Suprapubic skin (tissue), 4 donors: ENCODE measurements at regions not wholly inside any gene's neighbourhood (a gene's known extent, or its start where the extent isn't known, plus 50 kb on each side); places are given as distances from the start of the nearest gene placed in this dataset.

Experiments used
- DNase-seq, 2 donors: peaks; one replicate each; pipeline ENCODE4 v3.0.0-alpha.2; 2019; ENCODE audit warnings: low spot score in 2 of 2
- H3K27ac ChIP-seq: fragments of 200-600 bp; sonication (generic); one replicate; pipeline ENCODE4 v1.5.1; 2019
- H3K27me3 ChIP-seq: fragments of 200-600 bp; sonication (generic); one replicate; pipeline ENCODE4 v1.5.1; 2019
- H3K36me3 ChIP-seq: fragments of 200-600 bp; sonication (generic); one replicate; pipeline ENCODE4 v1.5.1; 2019
- H3K4me1 ChIP-seq: fragments of 200-600 bp; sonication (generic); one replicate; pipeline ENCODE4 v1.5.1; 2019
- H3K4me3 ChIP-seq: fragments of 200-600 bp; sonication (generic); one replicate; pipeline ENCODE4 v1.5.1; 2019; ENCODE audit warnings: mild to moderate bottlenecking
- H3K9me3 ChIP-seq: fragments of 200-600 bp; sonication (generic); one replicate; pipeline ENCODE4 v1.5.1; 2019
- EP300 ChIP-seq: sonication (generic); formaldehyde crosslinking; IDR thresholded peaks from one replicate; pipeline ENCODE4 v1.6.1; 2017; ENCODE audit warnings: antibody characterized with exemption
- POLR2A ChIP-seq, 2 donors: fragments of 450-650 bp; IDR thresholded peaks; one replicate each; pipeline ENCODE4 v1.6.1; 2017; ENCODE audit warnings: antibody characterized with exemption in 2 of 2, mild to moderate bottlenecking in 2 of 2, moderate library complexity in 2 of 2
- POLR2AphosphoS5 ChIP-seq, 3 donors: sonication (generic); formaldehyde crosslinking; IDR thresholded peaks; one replicate each; pipeline ENCODE4 v1.6.1; 2017; ENCODE audit warnings: antibody characterized with exemption in 3 of 3
- WGBS: methylation state at CpG from one replicate; pipeline ENCODE4 v1.1.5; 2018; 5-methylcytosine and 5-hydroxymethylcytosine counted together
- TF ChIP-seq, protein P1 (sequence below), 2 donors: fragments of 200-600 bp in 1 of 2; fragments of 450-650 bp in 1 of 2; sonication (generic) in 1 of 2; IDR thresholded peaks; one replicate each; pipeline ENCODE4 v1.5.1; 2016 to 2019; ENCODE audit warnings: antibody characterized with exemption in 2 of 2, mild to moderate bottlenecking in 1 of 2, moderate library complexity in 1 of 2

DNA sequence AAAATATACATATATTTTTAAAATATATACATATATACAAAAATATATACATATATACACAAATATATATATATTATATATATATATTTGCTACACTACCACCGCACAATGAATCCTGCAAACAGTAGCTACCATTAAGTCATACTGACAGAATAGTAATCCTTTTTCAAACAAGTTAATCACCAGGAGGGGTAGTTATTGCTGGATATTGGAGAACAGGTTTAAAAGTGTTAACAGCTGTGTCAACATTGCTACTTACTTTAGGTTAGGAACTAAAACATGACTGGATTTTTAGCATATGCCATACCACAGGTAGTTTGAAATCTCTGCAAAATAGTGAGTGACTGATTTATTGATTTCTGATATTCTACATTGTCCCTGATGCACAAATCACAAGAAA is 529.1 kb upstream of the CDH7 start:
- H3K4me1 ChIP-seq: no peaks in the 10 kb centered on the region
- 90% methylated on average over 1 of the region's 1 CpG for WGBS
- H3K4me3 ChIP-seq: no peak overlapping the region
- H3K27me3 ChIP-seq: no peaks in the 10 kb centered on the region
- H3K36me3 ChIP-seq: no peaks in the 10 kb centered on the region
- no peak for DNase-seq
- no peaks in the 10 kb centered on the region for H3K9me3 ChIP-seq
- no peak overlapping the region for H3K27ac ChIP-seq
- TF ChIP-seq EP300: no peak
- TF ChIP-seq, protein P1, sequence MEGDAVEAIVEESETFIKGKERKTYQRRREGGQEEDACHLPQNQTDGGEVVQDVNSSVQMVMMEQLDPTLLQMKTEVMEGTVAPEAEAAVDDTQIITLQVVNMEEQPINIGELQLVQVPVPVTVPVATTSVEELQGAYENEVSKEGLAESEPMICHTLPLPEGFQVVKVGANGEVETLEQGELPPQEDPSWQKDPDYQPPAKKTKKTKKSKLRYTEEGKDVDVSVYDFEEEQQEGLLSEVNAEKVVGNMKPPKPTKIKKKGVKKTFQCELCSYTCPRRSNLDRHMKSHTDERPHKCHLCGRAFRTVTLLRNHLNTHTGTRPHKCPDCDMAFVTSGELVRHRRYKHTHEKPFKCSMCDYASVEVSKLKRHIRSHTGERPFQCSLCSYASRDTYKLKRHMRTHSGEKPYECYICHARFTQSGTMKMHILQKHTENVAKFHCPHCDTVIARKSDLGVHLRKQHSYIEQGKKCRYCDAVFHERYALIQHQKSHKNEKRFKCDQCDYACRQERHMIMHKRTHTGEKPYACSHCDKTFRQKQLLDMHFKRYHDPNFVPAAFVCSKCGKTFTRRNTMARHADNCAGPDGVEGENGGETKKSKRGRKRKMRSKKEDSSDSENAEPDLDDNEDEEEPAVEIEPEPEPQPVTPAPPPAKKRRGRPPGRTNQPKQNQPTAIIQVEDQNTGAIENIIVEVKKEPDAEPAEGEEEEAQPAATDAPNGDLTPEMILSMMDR (IDR thresholded peaks at IDR 0.05): no peak
- TF ChIP-seq POLR2AphosphoS5 (IDR thresholded peaks at IDR 0.05): no peak
- TF ChIP-seq POLR2A (IDR thresholded peaks at IDR 0.05): no peak

DNA sequence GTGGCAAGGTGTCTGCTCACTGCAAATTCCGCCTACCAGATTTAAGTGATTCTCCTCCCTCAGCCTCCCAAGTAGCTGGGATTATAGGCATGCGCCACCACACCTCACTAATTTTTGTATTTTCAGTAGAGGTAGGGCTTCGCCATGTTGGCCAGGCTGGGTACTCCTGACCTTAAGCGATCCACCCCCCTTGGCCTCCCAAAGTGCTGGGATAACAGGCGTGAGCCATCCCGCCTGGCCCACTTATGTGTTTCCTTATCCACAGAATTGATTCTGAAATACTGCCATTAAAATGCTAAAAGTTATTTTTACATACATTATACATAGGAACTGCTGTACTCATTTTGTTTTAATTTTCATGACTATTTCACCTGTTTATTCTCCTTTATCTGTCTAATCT is 529.7 kb upstream of the CDH7 start:
- TF ChIP-seq, protein P1 (IDR thresholded peaks at IDR 0.05): no peak
- TF ChIP-seq POLR2AphosphoS5 (IDR thresholded peaks at IDR 0.05) (no peak), POLR2A (IDR thresholded peaks at IDR 0.05) (no peak), EP300 (no peak)
- H3K4me3 ChIP-seq: no peak overlapping the region
- WGBS: 94% methylated on average over 6 of the region's 6 CpGs

DNA sequence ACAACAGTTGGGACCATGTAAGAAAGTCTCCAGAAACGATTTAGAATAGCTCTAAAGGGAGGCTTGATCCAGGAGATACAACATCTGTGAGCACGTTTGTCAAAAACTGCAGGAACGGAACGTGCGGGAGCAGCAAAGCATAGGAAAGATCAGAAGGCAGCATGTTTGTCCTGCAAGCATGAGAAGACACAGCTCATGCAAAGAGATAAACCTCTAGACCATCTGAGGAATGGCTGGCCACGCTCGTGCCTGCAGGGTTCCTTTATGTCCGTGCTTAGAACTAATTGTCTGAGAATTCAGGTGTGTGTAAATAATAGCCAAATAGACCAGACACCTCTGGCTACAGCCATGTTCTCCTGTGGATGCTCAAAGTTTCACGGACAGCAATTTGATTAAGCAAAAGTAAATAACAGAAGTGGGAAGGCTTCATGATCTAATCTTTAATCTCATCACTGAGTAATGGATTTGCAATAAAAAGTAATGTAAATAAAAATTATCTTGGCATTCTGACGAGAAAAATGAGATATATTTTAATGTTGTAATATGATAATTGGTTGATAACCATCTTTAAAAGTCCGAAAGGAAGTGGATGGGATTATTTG is 534.8 kb upstream of the CDH7 start:
- no peak overlapping the region for H3K4me3 ChIP-seq
- no peaks in the 10 kb centered on the region for H3K4me1 ChIP-seq
- no peak for DNase-seq
- TF ChIP-seq POLR2AphosphoS5 (IDR thresholded peaks at IDR 0.05) (no peak), EP300 (no peak), POLR2A (IDR thresholded peaks at IDR 0.05) (no peak)
- TF ChIP-seq, protein P1 (IDR thresholded peaks at IDR 0.05): no peak
- H3K9me3 ChIP-seq: no peaks in the 10 kb centered on the region
- H3K36me3 ChIP-seq: no peaks in the 10 kb centered on the region
- no peak overlapping the region for H3K27ac ChIP-seq
- no peaks in the 10 kb centered on the region for H3K27me3 ChIP-seq
- WGBS: 55% methylated on average over 11 of the region's 11 CpGs

More for the DNA sequence above, 529.7 kb upstream of the CDH7 start:
- Histone ChIP-seq H3K4me1 (no peaks in the 10 kb centered on the region), H3K9me3 (no peaks in the 10 kb centered on the region), H3K27ac (no peak overlapping the region), H3K36me3 (no peaks in the 10 kb centered on the region), H3K27me3 (no peaks in the 10 kb centered on the region)
- no peak for DNase-seq

DNA sequence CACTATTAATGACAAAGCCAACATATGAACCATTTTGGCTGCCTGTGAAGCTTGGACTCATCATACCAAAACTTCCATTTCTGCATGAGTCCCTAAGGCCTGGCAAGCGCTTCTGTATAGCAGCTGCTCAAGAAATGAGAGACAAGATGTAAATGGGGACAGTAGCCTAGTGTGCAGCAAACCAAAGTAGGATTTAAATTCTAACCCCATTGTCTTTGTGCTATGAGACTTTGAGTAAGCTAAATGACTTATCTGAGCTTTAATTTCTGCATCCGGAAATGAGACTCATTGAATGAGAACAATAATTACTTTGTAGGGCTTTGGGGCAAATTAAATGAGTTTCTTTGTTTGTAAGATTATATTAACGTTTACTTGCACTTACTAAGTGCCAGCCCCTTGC is 536.4 kb upstream of the CDH7 start:
- Histone ChIP-seq H3K36me3 (no peaks in the 10 kb centered on the region), H3K27me3 (no peaks in the 10 kb centered on the region), H3K4me1 (no peaks in the 10 kb centered on the region), H3K4me3 (no peak overlapping the region), H3K27ac (no peak overlapping the region), H3K9me3 (no peaks in the 10 kb centered on the region)
- DNase-seq: no peak
- no peak for TF ChIP-seq EP300
- no peak for TF ChIP-seq POLR2A (IDR thresholded peaks at IDR 0.05)
- no peak for TF ChIP-seq POLR2AphosphoS5 (IDR thresholded peaks at IDR 0.05)
- TF ChIP-seq, protein P1 (IDR thresholded peaks at IDR 0.05): no peak
- WGBS: 66% methylated on average over 3 of the region's 3 CpGs

DNA sequence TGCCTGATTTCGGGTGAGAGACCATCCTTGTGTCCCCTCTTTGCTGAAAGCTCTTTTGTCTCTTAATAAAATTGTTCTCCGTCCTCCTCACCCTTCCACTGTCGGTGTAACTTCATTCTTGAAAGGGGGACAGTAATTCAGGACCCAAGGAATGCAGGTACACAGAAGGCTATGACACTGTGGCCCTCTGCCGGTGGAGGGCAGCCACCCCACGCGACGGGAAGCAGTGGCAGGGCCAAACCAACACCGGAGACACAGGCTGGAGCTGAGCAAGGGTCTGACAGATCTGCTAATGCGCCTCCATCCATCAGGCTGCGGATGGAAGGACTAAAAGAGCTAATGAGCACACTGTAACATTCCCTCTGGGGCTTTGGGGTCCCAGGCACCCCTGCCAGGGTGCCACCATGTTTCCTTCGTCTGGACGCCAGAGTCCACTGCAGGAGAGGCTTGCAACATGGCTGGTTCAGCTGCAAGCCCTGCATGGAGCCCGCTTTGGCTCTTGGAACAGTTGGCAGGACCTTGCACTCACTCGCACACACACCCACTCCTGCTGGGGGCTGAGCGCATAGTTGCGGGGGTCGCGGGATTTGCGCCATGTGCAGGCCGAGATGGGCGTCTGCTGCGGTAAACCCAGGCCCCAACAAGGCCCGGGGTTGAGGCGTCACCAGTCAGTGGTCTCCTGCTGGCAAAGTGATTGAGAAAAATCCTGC is 544.1 kb upstream of the CDH7 start:
- 93% methylated on average over 23 of the region's 24 CpGs for WGBS
- TF ChIP-seq, protein P1 (IDR thresholded peaks at IDR 0.05): no peak
- no peak for TF ChIP-seq POLR2A (IDR thresholded peaks at IDR 0.05)
- no peak for TF ChIP-seq POLR2AphosphoS5 (IDR thresholded peaks at IDR 0.05)
- no peak for TF ChIP-seq EP300

More for the DNA sequence above, 544.1 kb upstream of the CDH7 start:
- Histone ChIP-seq H3K27ac (no peak overlapping the region), H3K4me1 (no peaks in the 10 kb centered on the region), H3K4me3 (no peak overlapping the region), H3K27me3 (no peaks in the 10 kb centered on the region), H3K9me3 (peaks cover 5% of the 10 kb centered on the region), H3K36me3 (no peaks in the 10 kb centered on the region)
- DNase-seq: no peak
